Right atrium auricular region (tissue), 2 donors: ENCODE measurements at regions not wholly inside any gene's neighbourhood (a gene's known extent, or its start where the extent isn't known, plus 50 kb on each side); places are given as distances from the start of the nearest gene placed in this dataset.

Source experiments
- DNase-seq: peaks from one replicate; pipeline ENCODE4 v3.0.0-alpha.2; 2019; ENCODE audit warnings: low spot score
- H3K27ac ChIP-seq, 2 donors: fragments of 200-600 bp; sonication (generic); 1 replicate in 1 of 2; 2 replicates in 1 of 2; pipeline ENCODE4 v1.5.1; 2016 to 2019
- H3K27me3 ChIP-seq, 2 donors: fragments of 200-600 bp; sonication (generic); one replicate each; pipeline versions ENCODE4 v1.5.1 to v1.6.0; 2017 to 2019
- H3K36me3 ChIP-seq: fragments of 200-600 bp; sonication (generic); one replicate; pipeline ENCODE4 v1.5.1; 2016
- H3K4me1 ChIP-seq, 2 donors: fragments of 200-600 bp; sonication (generic); one replicate each; pipeline versions ENCODE4 v1.5.1 to v1.6.0; 2017 to 2019
- H3K4me3 ChIP-seq, 2 donors: fragments of 200-600 bp; sonication (generic); 1 replicate in 1 of 2; 2 replicates in 1 of 2; pipeline ENCODE4 v1.5.1; 2017 to 2019; ENCODE audit warnings: mild to moderate bottlenecking in 1 of 2, moderate library complexity in 1 of 2
- H3K9me3 ChIP-seq, 2 donors: fragments of 200-600 bp; sonication (generic); one replicate each; pipeline ENCODE4 v1.5.1; 2019
- TF ChIP-seq, protein P1 (sequence below), 2 donors: fragments of 200-600 bp; sonication (generic); IDR thresholded peaks; one replicate each; pipeline ENCODE4 v1.5.1; 2019; ENCODE audit warnings: antibody characterized with exemption in 2 of 2

GRCh38 chr10:124265776-124266467 lies 152.8 kb downstream of the OAT start:
- TF ChIP-seq, protein P1, sequence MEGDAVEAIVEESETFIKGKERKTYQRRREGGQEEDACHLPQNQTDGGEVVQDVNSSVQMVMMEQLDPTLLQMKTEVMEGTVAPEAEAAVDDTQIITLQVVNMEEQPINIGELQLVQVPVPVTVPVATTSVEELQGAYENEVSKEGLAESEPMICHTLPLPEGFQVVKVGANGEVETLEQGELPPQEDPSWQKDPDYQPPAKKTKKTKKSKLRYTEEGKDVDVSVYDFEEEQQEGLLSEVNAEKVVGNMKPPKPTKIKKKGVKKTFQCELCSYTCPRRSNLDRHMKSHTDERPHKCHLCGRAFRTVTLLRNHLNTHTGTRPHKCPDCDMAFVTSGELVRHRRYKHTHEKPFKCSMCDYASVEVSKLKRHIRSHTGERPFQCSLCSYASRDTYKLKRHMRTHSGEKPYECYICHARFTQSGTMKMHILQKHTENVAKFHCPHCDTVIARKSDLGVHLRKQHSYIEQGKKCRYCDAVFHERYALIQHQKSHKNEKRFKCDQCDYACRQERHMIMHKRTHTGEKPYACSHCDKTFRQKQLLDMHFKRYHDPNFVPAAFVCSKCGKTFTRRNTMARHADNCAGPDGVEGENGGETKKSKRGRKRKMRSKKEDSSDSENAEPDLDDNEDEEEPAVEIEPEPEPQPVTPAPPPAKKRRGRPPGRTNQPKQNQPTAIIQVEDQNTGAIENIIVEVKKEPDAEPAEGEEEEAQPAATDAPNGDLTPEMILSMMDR (IDR thresholded peaks at IDR 0.05): no peak
- Histone ChIP-seq H3K4me3 (no peak overlapping the region), H3K4me1 (no peaks in the 10 kb centered on the region), H3K27me3 (no peaks in the 10 kb centered on the region), H3K9me3 (no peaks in the 10 kb centered on the region), H3K27ac (no peak overlapping the region), H3K36me3 (no peaks in the 10 kb centered on the region)
- no peak for DNase-seq

- Histone ChIP-seq H3K27ac (no peak overlapping the region), H3K4me3 (no peak overlapping the region), H3K4me1 (no peaks in the 10 kb centered on the region), H3K27me3 (no peaks in the 10 kb centered on the region), H3K9me3 (no peaks in the 10 kb centered on the region), H3K36me3 (no peaks in the 10 kb centered on the region)
- TF ChIP-seq, protein P1 (IDR thresholded peaks at IDR 0.05): no peak
- DNase-seq: no peak
Measured at GRCh38 chr10:124265391-124265745, 153.4 kb downstream of the OAT start.

- TF ChIP-seq, protein P1 (IDR thresholded peaks at IDR 0.05): no peak
Measured at GRCh38 chr10:124264711-124265390, 153.9 kb downstream of the OAT start.

DNA sequence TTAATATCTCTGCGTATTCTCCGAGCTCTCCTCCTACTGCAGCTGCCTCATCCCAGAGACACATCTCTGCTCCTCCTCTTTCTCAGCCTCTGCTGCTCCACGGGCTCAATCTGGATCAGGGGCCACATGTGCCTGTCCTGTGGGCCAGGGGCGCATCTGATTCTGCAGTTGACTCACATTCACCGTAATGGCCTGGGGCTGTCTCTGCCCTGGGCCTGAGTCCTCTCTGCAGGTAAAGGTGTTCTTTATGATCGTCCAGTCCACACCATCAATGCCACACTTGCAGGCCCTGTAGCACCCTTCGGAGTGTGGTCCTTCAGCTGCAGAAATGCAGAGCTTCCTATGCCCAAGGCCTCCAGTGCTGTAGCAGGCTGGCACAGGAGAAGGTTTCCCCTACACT lies 154.5 kb downstream of the OAT start:
- Histone ChIP-seq H3K27ac (no peak overlapping the region), H3K9me3 (peaks cover 0 to 5% of the 10 kb centered on the region in 2 donors), H3K4me1 (no peaks in the 10 kb centered on the region), H3K27me3 (no peaks in the 10 kb centered on the region), H3K4me3 (no peak overlapping the region), H3K36me3 (no peaks in the 10 kb centered on the region)
- no peak for DNase-seq
- TF ChIP-seq, protein P1 (IDR thresholded peaks at IDR 0.05): no peak

More at GRCh38 chr10:124264711-124265390, 153.9 kb downstream of the OAT start:
- no peaks in the 10 kb centered on the region for H3K27me3 ChIP-seq
- DNase-seq: no peak
- H3K4me1 ChIP-seq: no peaks in the 10 kb centered on the region
- no peaks in the 10 kb centered on the region for H3K36me3 ChIP-seq
- H3K4me3 ChIP-seq: no peak overlapping the region
- H3K27ac ChIP-seq: no peak overlapping the region
- H3K9me3 ChIP-seq: no peaks in the 10 kb centered on the region

DNA sequence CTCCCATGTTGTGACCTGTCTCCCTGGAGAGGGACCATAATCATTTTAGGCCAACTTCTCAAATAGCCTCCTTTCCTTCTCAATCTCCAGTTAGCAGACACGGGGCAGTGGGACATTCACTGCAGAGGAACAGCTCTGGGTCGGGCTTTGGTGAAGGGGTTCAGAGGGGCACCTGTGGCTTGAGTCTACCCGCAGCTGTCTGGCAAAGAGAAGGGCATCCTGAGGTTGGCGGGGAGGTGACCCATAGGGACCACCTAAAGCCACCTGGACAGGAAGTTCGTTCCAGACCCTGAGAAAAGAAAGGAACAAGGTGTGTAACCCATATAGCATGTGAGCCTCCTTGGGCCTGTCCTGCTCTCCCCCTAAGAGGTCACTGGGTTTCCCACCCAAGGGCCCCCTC lies 155.0 kb downstream of the OAT start:
- H3K4me1 ChIP-seq: no peaks in the 10 kb centered on the region
- no peaks in the 10 kb centered on the region for H3K27me3 ChIP-seq
- no peak overlapping the region for H3K4me3 ChIP-seq
- H3K36me3 ChIP-seq: no peaks in the 10 kb centered on the region
- no peak for DNase-seq
- peaks cover 0 to 8% of the 10 kb centered on the region in 2 donors for H3K9me3 ChIP-seq
- no peak overlapping the region for H3K27ac ChIP-seq
- TF ChIP-seq, protein P1 (IDR thresholded peaks at IDR 0.05): no peak
